Kidney (tissue), 13 donors: ENCODE measurements at regions not wholly inside any gene's neighbourhood (a gene's known extent, or its start where the extent isn't known, plus 50 kb on each side); places are given as distances from the start of the nearest gene placed in this dataset.

Source experiments
- DNase-seq, 5 donors: peaks; one replicate each; pipeline ENCODE4 v3.0.0-alpha.2; 2013 to 2020
- FAIRE-seq: peaks from 2 replicates; lab custom pipeline; 2012; peaks lifted over from hg19 to GRCh38; lab: Jason Lieb, UNC
- H3K27ac ChIP-seq, 2 donors: one replicate each; pipeline ENCODE4 v1.7.0; 2013; ENCODE audit warnings: low read depth in 2 of 2, low read length in 2 of 2, inconsistent platforms in 1 of 2
- H3K27me3 ChIP-seq: one replicate; pipeline ENCODE4 v1.7.1; 2013; ENCODE audit warnings: low read length, inconsistent platforms; ENCODE audit not compliant: control insufficient read depth, insufficient read depth
- H3K36me3 ChIP-seq, 3 donors: one replicate each; pipeline versions ENCODE4 v1.7.0 to v1.7.1; 2013; ENCODE audit warnings: low read length in 3 of 3, control low read depth in 1 of 3, inconsistent platforms in 1 of 3; ENCODE audit not compliant: insufficient read depth in 3 of 3, control insufficient read depth in 2 of 3
- H3K4me1 ChIP-seq, 3 donors: one replicate each; pipeline versions ENCODE4 v1.7.0 to v1.7.1; 2013; ENCODE audit warnings: low read length in 3 of 3, inconsistent platforms in 1 of 3, low read depth in 1 of 3; ENCODE audit not compliant: control insufficient read depth in 2 of 3, insufficient read depth in 2 of 3
- H3K4me3 ChIP-seq, 3 donors: one replicate each; pipeline versions ENCODE4 v1.7.0 to v1.8.1; 2013; ENCODE audit warnings: low read length in 3 of 3, control low read depth in 1 of 3, inconsistent platforms in 1 of 3
- H3K9ac ChIP-seq, 3 donors: one replicate each; pipeline versions ENCODE4 v1.7.0 to v1.7.1; 2013; ENCODE audit warnings: low read length in 3 of 3, control low read depth in 1 of 3, inconsistent platforms in 1 of 3
- H3K9me3 ChIP-seq, 3 donors: one replicate each; pipeline versions ENCODE4 v1.7.0 to v1.7.1; 2013; ENCODE audit warnings: low read length in 3 of 3, control low read depth in 1 of 3, inconsistent platforms in 1 of 3; ENCODE audit not compliant: control insufficient read depth in 2 of 3, insufficient read depth in 1 of 3
- CTCF ChIP-seq: IDR thresholded peaks from 3 replicates; pipeline ENCODE4 v1.5.1; 2012; ENCODE audit warnings: mild to moderate bottlenecking, moderate library complexity, borderline replicate concordance; ENCODE audit not compliant: insufficient read depth; ENCODE audit errors: extremely low read depth
- intact Hi-C: fragments of 100-400 bp; cut with DNase I; formaldehyde crosslinking; loops from one replicate; pipeline ENCODE4 v1.11.1; 2022
- donor health status: control.
- donor health status: control.
- donor health status: control.
- donor health status: control.
- donor health status: control.
- donor health status: DM: yes; HTN: yes; CAD: no.
- donor health status: Normal renal cell carcinoma (clear cell type).

GRCh38 chr2:892401-892800 is 58.2 kb upstream of the SNTG2 start:
- FAIRE-seq, result no peak
- no peak overlapping the region for H3K27ac ChIP-seq
- H3K4me3 ChIP-seq, result no peak overlapping the region

GRCh38 chr2:891734-892133 is 58.9 kb upstream of the SNTG2 start:
- intact Hi-C loops, result no loop called here
- no peak overlapping the region for H3K9ac ChIP-seq
- FAIRE-seq, result no peak

More at GRCh38 chr2:892401-892800, 58.2 kb upstream of the SNTG2 start:
- DNase-seq, result no peak
- Histone ChIP-seq H3K4me1 (no peaks in the 10 kb centered on the region), H3K9ac (no peak overlapping the region), H3K36me3 (no peaks in the 10 kb centered on the region), H3K27me3 (no peaks in the 10 kb centered on the region), H3K9me3 (peaks cover 0 to 5% (median 5%) of the 10 kb centered on the region in 3 donors)
- no peak for TF ChIP-seq CTCF
- intact Hi-C loops, result no loop called here

GRCh38 chr2:890791-891190 is 59.9 kb upstream of the SNTG2 start:
- H3K36me3 ChIP-seq, result no peaks in the 10 kb centered on the region
- H3K27me3 ChIP-seq, result no peaks in the 10 kb centered on the region
- DNase-seq (no peak), FAIRE-seq (no peak)
- TF ChIP-seq CTCF, result no peak
- intact Hi-C loops, result no loop called here
- H3K9ac ChIP-seq, result no peak overlapping the region
- H3K4me1 ChIP-seq, result no peaks in the 10 kb centered on the region
- no peaks in the 10 kb centered on the region for H3K9me3 ChIP-seq
- H3K27ac ChIP-seq, result no peak overlapping the region
- H3K4me3 ChIP-seq, result no peak overlapping the region

More at GRCh38 chr2:891734-892133, 58.9 kb upstream of the SNTG2 start:
- no peak for TF ChIP-seq CTCF
- no peaks in the 10 kb centered on the region for H3K36me3 ChIP-seq
- H3K4me3 ChIP-seq, result no peak overlapping the region
- H3K27me3 ChIP-seq, result no peaks in the 10 kb centered on the region
- peaks cover 0 to 4% (median under 1%) of the 10 kb centered on the region in 3 donors for H3K9me3 ChIP-seq
- H3K27ac ChIP-seq, result no peak overlapping the region
- DNase-seq, result no peak
- no peaks in the 10 kb centered on the region for H3K4me1 ChIP-seq

- Histone ChIP-seq H3K9ac (no peak overlapping the region), H3K9me3 (no peaks in the 10 kb centered on the region), H3K4me1 (no peaks in the 10 kb centered on the region), H3K27me3 (no peaks in the 10 kb centered on the region), H3K27ac (no peak overlapping the region), H3K36me3 (no peaks in the 10 kb centered on the region), H3K4me3 (no peak overlapping the region)
- DNase-seq, result no peak
- TF ChIP-seq CTCF, result no peak
- no peak for FAIRE-seq
- intact Hi-C loops, result no loop called here
Observed at GRCh38 chr2:890214-890613, 60.4 kb upstream of the SNTG2 start.
